ENCODE measurements at regions not wholly inside any gene's neighbourhood (a gene's known extent, or its start where the extent isn't known, plus 50 kb on each side); places are given as distances from the start of the nearest gene placed in this dataset.

GRCh38 chr18:78771496-78772359 lies 207.9 kb upstream of the SALL3 start:
- TF ChIP-seq SNAI2 (CRISPR knock-in tag; IDR thresholded peaks at IDR 0.05) (no peak), ZC3H10 (CRISPR knock-in tag; IDR thresholded peaks at IDR 0.05) (no peak), TOX (CRISPR knock-in tag; IDR thresholded peaks at IDR 0.05; ENCODE audit: borderline replicate concordance) (no peak)
- ATAC-seq, result no peak

DNA sequence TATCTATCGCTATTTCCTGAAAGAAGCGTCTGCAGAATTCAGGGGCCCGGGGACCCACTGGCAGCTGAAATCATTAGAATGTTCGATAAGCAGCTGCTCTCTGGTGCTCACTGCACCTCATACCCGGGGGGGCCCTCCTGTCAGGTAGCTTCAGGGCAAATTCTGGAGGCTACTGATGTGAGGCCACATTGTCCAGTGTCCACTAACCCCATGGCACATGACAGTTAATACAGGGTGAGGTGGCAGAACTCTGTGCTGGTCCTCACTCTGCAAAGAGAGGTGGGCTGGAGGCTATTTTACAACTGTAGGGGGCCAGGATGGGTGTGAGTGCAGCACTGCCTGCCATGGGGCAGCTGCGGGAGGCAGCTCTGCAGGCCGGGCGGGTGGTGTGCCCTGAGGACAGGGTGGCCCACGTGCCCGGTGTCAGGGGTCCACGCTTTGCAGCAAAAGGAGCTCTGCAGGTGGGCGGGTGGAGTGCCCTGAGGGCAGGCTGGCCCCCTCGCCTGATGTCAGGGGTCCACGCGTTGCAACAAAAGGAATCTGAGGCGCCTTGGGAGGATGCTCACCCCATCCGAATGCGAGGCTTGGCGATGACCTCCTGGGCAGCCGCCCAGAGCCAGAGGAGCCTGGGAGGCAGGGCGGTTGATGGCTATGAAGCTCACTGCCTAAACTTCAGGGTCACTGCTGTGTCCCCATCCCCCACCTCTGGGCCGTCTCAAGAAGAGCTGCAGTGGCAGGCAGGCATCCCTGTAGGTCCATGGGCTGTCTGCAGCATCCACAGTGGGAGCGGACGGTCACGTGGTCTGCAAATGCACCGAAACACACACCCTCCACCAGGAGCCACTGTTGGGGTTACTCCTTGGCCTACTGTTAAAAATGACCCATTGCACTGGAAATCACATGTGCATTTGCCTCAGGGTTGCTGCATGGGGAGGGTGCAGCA lies 207.0 kb upstream of the SALL3 start:
- TF ChIP-seq OSR1 (CRISPR knock-in tag; IDR thresholded peaks at IDR 0.05) (no peak), ZFP30 (CRISPR knock-in tag; IDR thresholded peaks at IDR 0.05) (no peak), POU6F1 (CRISPR knock-in tag; IDR thresholded peaks at IDR 0.05; ENCODE audit: borderline replicate concordance, low read depth) (no peak), ZNF70 (CRISPR knock-in tag; IDR thresholded peaks at IDR 0.05) (no peak), ARNTL (CRISPR knock-in tag; IDR thresholded peaks at IDR 0.05; ENCODE audit: borderline replicate concordance, low read depth) (no peak), ZC3H10 (CRISPR knock-in tag; IDR thresholded peaks at IDR 0.05) (no peak), ISL1 (CRISPR knock-in tag; IDR thresholded peaks at IDR 0.05) (no peak), ZFP3 (CRISPR knock-in tag; IDR thresholded peaks at IDR 0.05) (no peak)
- TF ChIP-seq, protein P1, sequence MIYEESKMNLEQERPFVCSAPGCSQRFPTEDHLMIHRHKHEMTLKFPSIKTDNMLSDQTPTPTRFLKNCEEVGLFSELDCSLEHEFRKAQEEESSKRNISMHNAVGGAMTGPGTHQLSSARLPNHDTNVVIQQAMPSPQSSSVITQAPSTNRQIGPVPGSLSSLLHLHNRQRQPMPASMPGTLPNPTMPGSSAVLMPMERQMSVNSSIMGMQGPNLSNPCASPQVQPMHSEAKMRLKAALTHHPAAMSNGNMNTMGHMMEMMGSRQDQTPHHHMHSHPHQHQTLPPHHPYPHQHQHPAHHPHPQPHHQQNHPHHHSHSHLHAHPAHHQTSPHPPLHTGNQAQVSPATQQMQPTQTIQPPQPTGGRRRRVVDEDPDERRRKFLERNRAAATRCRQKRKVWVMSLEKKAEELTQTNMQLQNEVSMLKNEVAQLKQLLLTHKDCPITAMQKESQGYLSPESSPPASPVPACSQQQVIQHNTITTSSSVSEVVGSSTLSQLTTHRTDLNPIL (CRISPR knock-in tag; IDR thresholded peaks at IDR 0.05; ENCODE audit: low read depth), result no peak
- peak; percentile 47; the same call in 1 of the 3 replicates for ATAC-seq

- TF ChIP-seq SNAI2 (CRISPR knock-in tag; IDR thresholded peaks at IDR 0.05), result no peak
- TF ChIP-seq ZC3H10 (CRISPR knock-in tag; IDR thresholded peaks at IDR 0.05), result no peak
- TF ChIP-seq TOX (CRISPR knock-in tag; IDR thresholded peaks at IDR 0.05; ENCODE audit: borderline replicate concordance), result no peak
- no peak for TF ChIP-seq RARB (CRISPR knock-in tag; IDR thresholded peaks at IDR 0.05)
- ATAC-seq, result no peak
Measured at GRCh38 chr18:78773303-78773755, 206.3 kb upstream of the SALL3 start.

- no peak for ATAC-seq
- TF ChIP-seq POU6F1 (CRISPR knock-in tag; IDR thresholded peaks at IDR 0.05; ENCODE audit: borderline replicate concordance, low read depth) (no peak), ESRRG (CRISPR knock-in tag; IDR thresholded peaks at IDR 0.05) (no peak), TOX (CRISPR knock-in tag; IDR thresholded peaks at IDR 0.05; ENCODE audit: borderline replicate concordance) (no peak), ZNF565 (CRISPR knock-in tag; conservative IDR thresholded peaks at IDR 0.05; ENCODE audit: low read depth) (no peak), GLIS3 (CRISPR knock-in tag; IDR thresholded peaks at IDR 0.05) (no peak), OSR1 (CRISPR knock-in tag; IDR thresholded peaks at IDR 0.05) (no peak), ZFP3 (CRISPR knock-in tag; IDR thresholded peaks at IDR 0.05) (no peak), ZC3H10 (CRISPR knock-in tag; IDR thresholded peaks at IDR 0.05) (no peak), PATZ1 (CRISPR knock-in tag; IDR thresholded peaks at IDR 0.05; ENCODE audit: borderline replicate concordance) (no peak), SNAI2 (CRISPR knock-in tag; IDR thresholded peaks at IDR 0.05) (no peak)
- TF ChIP-seq, protein P1 (CRISPR knock-in tag; IDR thresholded peaks at IDR 0.05; ENCODE audit: low read depth), result no peak
- TF ChIP-seq, protein P2, sequence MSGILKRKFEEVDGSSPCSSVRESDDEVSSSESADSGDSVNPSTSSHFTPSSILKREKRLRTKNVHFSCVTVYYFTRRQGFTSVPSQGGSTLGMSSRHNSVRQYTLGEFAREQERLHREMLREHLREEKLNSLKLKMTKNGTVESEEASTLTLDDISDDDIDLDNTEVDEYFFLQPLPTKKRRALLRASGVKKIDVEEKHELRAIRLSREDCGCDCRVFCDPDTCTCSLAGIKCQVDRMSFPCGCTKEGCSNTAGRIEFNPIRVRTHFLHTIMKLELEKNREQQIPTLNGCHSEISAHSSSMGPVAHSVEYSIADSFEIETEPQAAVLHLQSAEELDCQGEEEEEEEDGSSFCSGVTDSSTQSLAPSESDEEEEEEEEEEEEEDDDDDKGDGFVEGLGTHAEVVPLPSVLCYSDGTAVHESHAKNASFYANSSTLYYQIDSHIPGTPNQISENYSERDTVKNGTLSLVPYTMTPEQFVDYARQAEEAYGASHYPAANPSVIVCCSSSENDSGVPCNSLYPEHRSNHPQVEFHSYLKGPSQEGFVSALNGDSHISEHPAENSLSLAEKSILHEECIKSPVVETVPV (CRISPR knock-in tag; IDR thresholded peaks at IDR 0.05), result no peak
Measured at GRCh38 chr18:78773819-78774218, 205.8 kb upstream of the SALL3 start.
